HEK293 (cell line): ENCODE measurements at regions not wholly inside any gene's neighbourhood (a gene's known extent, or its start where the extent isn't known, plus 50 kb on each side); places are given as distances from the start of the nearest gene placed in this dataset.

ENCODE experiments used
- BCL11B ChIP-seq: fragments of 450-650 bp; formaldehyde crosslinking; IDR thresholded peaks from 2 replicates; pipeline ENCODE4 v1.5.1; 2016; ENCODE audit warnings: low read depth, missing biosample characterization, missing genetic modification characterization
- BCL6B ChIP-seq: fragments of 450-650 bp; formaldehyde crosslinking; IDR thresholded peaks from 2 replicates; pipeline ENCODE4 v1.5.1; 2017; ENCODE audit warnings: missing biosample characterization, missing genetic modification characterization
- CTCF ChIP-seq: fragments of 450-650 bp; formaldehyde crosslinking; IDR thresholded peaks from 2 replicates; pipeline ENCODE4 v1.5.1; 2016; ENCODE audit warnings: missing biosample characterization, missing genetic modification characterization
- ZNF175 ChIP-seq: fragments of 450-650 bp; formaldehyde crosslinking; IDR thresholded peaks from 2 replicates; pipeline ENCODE4 v1.5.1; 2016; ENCODE audit warnings: missing biosample characterization, missing genetic modification characterization
- ZNF24 ChIP-seq: fragments of 450-650 bp; formaldehyde crosslinking; IDR thresholded peaks from 2 replicates; pipeline ENCODE4 v1.5.1; 2016; ENCODE audit warnings: missing biosample characterization, missing genetic modification characterization
- ZNF658 ChIP-seq: fragments of 450-650 bp; formaldehyde crosslinking; IDR thresholded peaks from 2 replicates; pipeline ENCODE4; 2016; ENCODE audit warnings: missing biosample characterization, missing genetic modification characterization
- ZNF670 ChIP-seq: fragments of 450-650 bp; formaldehyde crosslinking; IDR thresholded peaks from 2 replicates; pipeline ENCODE4 v1.5.1; 2016; ENCODE audit warnings: missing biosample characterization, missing genetic modification characterization, low read depth
- ZNF785 ChIP-seq: fragments of 450-650 bp; formaldehyde crosslinking; IDR thresholded peaks from 2 replicates; pipeline ENCODE4 v1.5.1; 2016; ENCODE audit warnings: missing biosample characterization, missing genetic modification characterization

GRCh38 chr16:86396422-86396821 lies 113.9 kb upstream of the FOXF1 start:
- no peak for TF ChIP-seq ZNF785 (tag by site-specific recombination)
- TF ChIP-seq BCL6B (tag by site-specific recombination), result no peak
- TF ChIP-seq CTCF (tag by site-specific recombination), result no peak
- no peak for TF ChIP-seq ZNF658 (tag by site-specific recombination)
- TF ChIP-seq ZNF24 (tag by site-specific recombination), result no peak
- no peak for TF ChIP-seq BCL11B
- no peak for TF ChIP-seq ZNF175 (tag by site-specific recombination)
- TF ChIP-seq ZNF670 (tag by site-specific recombination), result no peak
